ENCODE measurements at regions not wholly inside any gene's neighbourhood (a gene's known extent, or its start where the extent isn't known, plus 50 kb on each side); places are given as distances from the start of the nearest gene placed in this dataset.

DNA sequence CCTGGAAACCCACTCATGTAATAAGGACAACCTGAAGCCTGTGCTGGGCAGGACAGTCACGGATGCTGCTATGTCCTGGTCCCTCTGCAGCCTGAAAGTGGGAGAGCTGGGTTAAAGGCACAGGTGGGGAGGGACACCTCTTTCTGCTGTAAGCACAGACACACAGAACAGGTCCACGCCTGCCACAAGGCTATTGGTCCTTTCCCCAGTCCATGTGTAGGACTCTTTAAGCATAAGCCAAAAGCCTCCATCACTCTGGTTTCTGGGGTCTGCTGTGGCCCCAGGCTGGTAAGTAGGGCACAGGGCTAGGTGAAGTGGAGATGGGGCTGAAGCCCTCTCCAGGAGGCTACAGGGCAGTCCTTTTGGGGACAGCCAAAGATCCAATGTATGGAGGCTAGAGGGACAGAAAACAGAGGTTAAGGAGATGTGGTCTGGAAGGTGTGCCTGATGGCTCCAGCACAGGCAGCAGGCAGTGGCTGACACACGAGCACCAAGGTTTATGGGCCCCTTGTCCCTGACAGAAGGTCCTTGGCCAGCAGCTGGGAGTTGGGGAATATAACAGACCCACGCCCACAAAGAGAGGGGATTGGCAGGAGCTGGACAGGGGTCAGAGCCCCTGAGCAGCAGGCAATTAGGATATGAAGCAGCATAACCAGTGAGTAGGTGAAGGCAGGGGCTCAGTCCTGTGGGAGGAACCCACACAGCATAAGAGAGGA is 203.6 kb upstream of the MVB12B start:
- no peaks in the 10 kb centered on the region for H3K9me3 ChIP-seq (ENCODE audit: control insufficient read depth, low read depth, low read length)
- no peaks in the 10 kb centered on the region for H3K4me1 ChIP-seq (ENCODE audit: control insufficient read depth, insufficient read depth, low read length)
- H3K4me3 ChIP-seq (ENCODE audit: low read length) = no peak overlapping the region
- peaks cover 12% of the 10 kb centered on the region for H3K27me3 ChIP-seq (ENCODE audit: control insufficient read depth, insufficient read depth, low read length)
- no peak overlapping the region for H3K27ac ChIP-seq (ENCODE audit: low read length)
- H3K36me3 ChIP-seq (ENCODE audit: control insufficient read depth, insufficient read depth, low read length) = no peaks in the 10 kb centered on the region
- no peak for DNase-seq
- WGBS (ENCODE audit: insufficient coverage, low lambda C conversion rate) = no CpG with 5 or more reads among the region's 4 CpGs

DNA sequence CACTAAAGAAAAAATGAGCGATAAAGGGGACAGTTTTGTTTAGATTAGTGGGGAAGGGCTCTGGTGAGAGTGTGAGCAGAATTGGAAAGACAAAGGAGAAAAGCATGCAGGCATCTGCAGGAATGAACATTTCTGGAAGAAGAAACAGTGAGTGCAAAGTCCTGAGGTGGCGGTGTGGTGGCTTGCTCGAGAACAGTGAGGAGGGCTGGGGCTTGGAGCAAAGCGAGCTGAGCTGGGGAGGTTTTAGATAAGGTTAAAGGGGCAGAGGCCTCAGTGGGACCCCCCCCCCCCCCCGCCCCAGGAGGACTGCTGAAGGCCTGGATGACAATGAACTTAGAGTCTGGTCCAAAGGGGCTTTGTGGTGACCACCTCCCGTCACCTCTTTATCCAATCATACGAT is 202.7 kb upstream of the MVB12B start:
- Histone ChIP-seq H3K27ac (ENCODE audit: low read length) (no peak overlapping the region), H3K4me3 (ENCODE audit: low read length) (no peak overlapping the region), H3K36me3 (ENCODE audit: control insufficient read depth, insufficient read depth, low read length) (no peaks in the 10 kb centered on the region), H3K4me1 (ENCODE audit: control insufficient read depth, insufficient read depth, low read length) (no peaks in the 10 kb centered on the region), H3K9me3 (ENCODE audit: control insufficient read depth, low read depth, low read length) (no peaks in the 10 kb centered on the region), H3K27me3 (ENCODE audit: control insufficient read depth, insufficient read depth, low read length) (peaks cover 12% of the 10 kb centered on the region)
- 100% methylated on average over 1 of the region's 7 CpGs for WGBS (ENCODE audit: insufficient coverage, low lambda C conversion rate)
- DNase-seq = no peak

DNA sequence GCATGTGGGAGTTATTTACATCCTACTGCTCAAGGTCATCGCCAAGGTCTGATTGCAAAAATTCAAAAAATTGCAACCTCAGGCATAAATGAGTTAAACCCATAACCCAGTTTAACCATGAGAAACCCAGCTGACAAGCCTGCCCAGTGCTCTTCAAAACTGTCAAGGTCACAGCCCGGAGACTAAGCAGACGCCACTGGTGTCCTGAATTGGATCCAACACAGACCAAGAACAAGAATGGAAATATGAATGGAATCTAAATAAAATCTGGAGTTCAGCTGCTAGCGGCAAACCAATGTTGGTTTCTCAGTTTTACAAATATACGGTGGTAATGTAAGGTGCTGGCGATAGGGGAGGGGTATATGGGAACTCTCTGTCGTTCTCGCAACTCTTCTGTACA is 201.5 kb upstream of the MVB12B start:
- WGBS (ENCODE audit: insufficient coverage, low lambda C conversion rate) = no CpG with 5 or more reads among the region's 8 CpGs
- Histone ChIP-seq H3K4me3 (ENCODE audit: low read length) (no peak overlapping the region), H3K36me3 (ENCODE audit: control insufficient read depth, insufficient read depth, low read length) (no peaks in the 10 kb centered on the region), H3K4me1 (ENCODE audit: control insufficient read depth, insufficient read depth, low read length) (no peaks in the 10 kb centered on the region), H3K9me3 (ENCODE audit: control insufficient read depth, low read depth, low read length) (no peaks in the 10 kb centered on the region), H3K27ac (ENCODE audit: low read length) (no peak overlapping the region), H3K27me3 (ENCODE audit: control insufficient read depth, insufficient read depth, low read length) (peaks cover 12% of the 10 kb centered on the region)
- no peak for DNase-seq

DNA sequence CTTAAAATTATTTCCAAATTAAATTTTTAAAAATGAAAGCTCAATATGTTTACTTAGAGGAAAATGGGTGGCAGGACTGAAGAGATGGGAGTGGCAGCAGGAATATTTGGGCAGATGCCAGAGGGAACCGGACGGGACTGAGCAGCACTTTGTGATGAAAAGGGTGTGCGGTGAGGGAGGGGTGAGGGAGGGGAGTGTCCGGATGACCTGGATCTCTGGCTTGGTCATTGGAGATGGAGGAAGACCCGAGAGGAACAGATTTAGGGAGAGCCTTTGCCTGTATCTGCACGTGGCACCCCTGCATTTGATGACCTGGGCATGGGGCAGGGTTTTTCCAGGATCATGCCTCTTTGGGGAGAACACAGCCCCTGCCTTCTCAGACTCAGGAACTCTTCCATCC is 201.1 kb upstream of the MVB12B start:
- Histone ChIP-seq H3K27me3 (ENCODE audit: control insufficient read depth, insufficient read depth, low read length) (peaks cover 12% of the 10 kb centered on the region), H3K27ac (ENCODE audit: low read length) (no peak overlapping the region), H3K36me3 (ENCODE audit: control insufficient read depth, insufficient read depth, low read length) (no peaks in the 10 kb centered on the region), H3K9me3 (ENCODE audit: control insufficient read depth, low read depth, low read length) (no peaks in the 10 kb centered on the region), H3K4me1 (ENCODE audit: control insufficient read depth, insufficient read depth, low read length) (no peaks in the 10 kb centered on the region), H3K4me3 (ENCODE audit: low read length) (no peak overlapping the region)
- no CpG with 5 or more reads among the region's 6 CpGs for WGBS (ENCODE audit: insufficient coverage, low lambda C conversion rate)
- DNase-seq = no peak

DNA sequence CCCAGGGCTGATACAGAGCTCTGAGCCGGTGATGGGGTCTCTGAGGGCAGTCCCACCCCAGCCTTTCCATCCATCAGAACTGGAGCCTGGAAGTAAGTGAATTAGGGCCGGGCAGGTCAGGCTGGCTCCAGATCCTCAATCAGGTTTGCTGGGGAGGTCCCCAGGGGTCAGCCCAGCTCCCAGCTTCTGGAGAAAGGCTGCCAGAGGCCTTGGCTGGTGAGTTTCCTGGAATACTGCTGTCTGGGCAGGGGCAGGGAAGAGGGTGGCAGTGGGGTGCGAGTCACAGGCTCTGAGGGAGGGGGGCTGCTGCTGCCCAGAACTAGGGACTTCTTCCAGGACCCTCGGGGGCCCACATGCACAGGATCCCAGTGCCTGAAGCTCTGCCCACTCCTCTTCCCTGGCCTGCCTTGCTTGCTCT is 200.6 kb upstream of the MVB12B start:
- no peaks in the 10 kb centered on the region for H3K9me3 ChIP-seq (ENCODE audit: control insufficient read depth, low read depth, low read length)
- no peak overlapping the region for H3K27ac ChIP-seq (ENCODE audit: low read length)
- peaks cover 12% of the 10 kb centered on the region for H3K27me3 ChIP-seq (ENCODE audit: control insufficient read depth, insufficient read depth, low read length)
- no peaks in the 10 kb centered on the region for H3K36me3 ChIP-seq (ENCODE audit: control insufficient read depth, insufficient read depth, low read length)
- H3K4me1 ChIP-seq (ENCODE audit: control insufficient read depth, insufficient read depth, low read length) = no peaks in the 10 kb centered on the region
- DNase-seq = no peak
- no peak overlapping the region for H3K4me3 ChIP-seq (ENCODE audit: low read length)
- no CpG with 5 or more reads among the region's 4 CpGs for WGBS (ENCODE audit: insufficient coverage, low lambda C conversion rate)

DNA sequence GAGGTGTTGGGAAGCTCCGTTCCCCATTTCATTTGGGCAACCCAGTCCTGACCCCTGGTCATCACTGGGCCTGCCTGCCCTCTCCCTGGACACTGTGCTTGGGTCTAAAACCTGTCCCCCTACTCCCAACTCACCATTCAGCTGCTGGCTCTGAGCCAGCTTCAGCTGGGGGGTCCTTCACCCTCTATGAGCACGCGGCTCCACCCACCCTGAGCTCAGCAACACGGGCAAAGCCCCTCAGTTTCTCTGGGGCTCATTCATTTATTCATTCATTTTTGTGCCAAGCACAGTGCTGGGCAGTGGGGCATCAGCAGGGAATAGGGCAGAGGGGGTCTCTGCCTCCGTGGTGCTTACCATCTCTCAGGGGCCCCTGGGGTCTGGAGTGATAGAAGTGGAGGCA is 199.8 kb upstream of the MVB12B start:
- Histone ChIP-seq H3K4me3 (ENCODE audit: low read length) (no peak overlapping the region), H3K27me3 (ENCODE audit: control insufficient read depth, insufficient read depth, low read length) (peaks cover 12% of the 10 kb centered on the region), H3K9me3 (ENCODE audit: control insufficient read depth, low read depth, low read length) (no peaks in the 10 kb centered on the region), H3K36me3 (ENCODE audit: control insufficient read depth, insufficient read depth, low read length) (no peaks in the 10 kb centered on the region), H3K27ac (ENCODE audit: low read length) (no peak overlapping the region), H3K4me1 (ENCODE audit: control insufficient read depth, insufficient read depth, low read length) (no peaks in the 10 kb centered on the region)
- DNase-seq = no peak
- no CpG with 5 or more reads among the region's 5 CpGs for WGBS (ENCODE audit: insufficient coverage, low lambda C conversion rate)

DNA sequence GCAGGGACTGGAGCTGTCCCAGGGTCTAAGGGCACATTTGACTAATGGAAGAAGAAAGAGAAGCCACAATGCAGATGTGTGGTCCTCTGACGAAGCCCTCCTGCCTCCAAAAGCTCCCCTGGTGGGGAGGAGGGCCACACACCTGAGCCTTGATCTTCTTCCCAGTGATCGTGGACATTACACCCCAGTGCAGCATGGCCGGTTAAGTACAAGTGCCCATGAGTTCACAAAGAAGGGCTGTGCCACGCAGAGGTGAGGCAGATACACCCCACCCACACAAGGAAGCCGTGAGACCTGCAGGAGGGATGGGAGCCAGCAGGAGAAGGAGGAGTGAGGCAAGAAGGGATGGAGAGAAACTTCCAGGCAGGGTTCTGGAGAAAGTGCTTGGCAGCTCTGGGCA is 199.0 kb upstream of the MVB12B start:
- Histone ChIP-seq H3K27me3 (ENCODE audit: control insufficient read depth, insufficient read depth, low read length) (peaks cover 12% of the 10 kb centered on the region), H3K4me1 (ENCODE audit: control insufficient read depth, insufficient read depth, low read length) (no peaks in the 10 kb centered on the region), H3K27ac (ENCODE audit: low read length) (no peak overlapping the region), H3K4me3 (ENCODE audit: low read length) (no peak overlapping the region), H3K9me3 (ENCODE audit: control insufficient read depth, low read depth, low read length) (no peaks in the 10 kb centered on the region), H3K36me3 (ENCODE audit: control insufficient read depth, insufficient read depth, low read length) (no peaks in the 10 kb centered on the region)
- WGBS (ENCODE audit: insufficient coverage, low lambda C conversion rate) = no CpG with 5 or more reads among the region's 5 CpGs
- DNase-seq = no peak

DNA sequence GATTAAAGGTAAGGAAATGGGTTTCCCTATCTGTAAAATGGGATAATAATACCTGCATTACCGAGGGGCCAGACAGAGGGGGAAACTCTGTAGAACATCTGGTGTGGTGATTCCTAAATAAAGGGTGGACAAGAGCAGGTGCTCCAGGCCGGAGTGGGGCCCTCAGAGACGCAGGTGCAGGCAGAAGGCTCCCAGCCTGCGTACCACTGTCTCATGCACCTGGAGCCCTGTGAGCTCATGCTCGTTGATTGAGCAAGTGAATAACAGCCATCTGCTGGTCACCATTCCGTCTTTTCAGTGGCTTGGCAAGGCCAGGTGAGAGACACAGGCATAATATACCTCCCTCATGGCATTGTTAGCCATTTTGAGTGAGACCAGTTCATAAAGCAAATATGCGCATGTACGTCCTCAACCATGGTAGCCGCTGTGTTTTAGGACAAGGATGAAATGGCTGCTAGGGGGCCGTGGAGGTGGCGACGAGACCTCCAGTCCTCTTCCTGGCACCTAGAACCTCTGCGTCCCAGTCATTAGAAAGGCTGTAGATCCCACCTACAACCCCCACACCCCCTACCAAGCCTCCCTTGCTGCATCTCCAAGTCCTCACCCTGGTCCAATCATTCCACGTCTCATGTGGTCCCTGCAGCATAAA is 198.0 kb upstream of the MVB12B start:
- H3K4me1 ChIP-seq (ENCODE audit: control insufficient read depth, insufficient read depth, low read length) = no peaks in the 10 kb centered on the region
- H3K27me3 ChIP-seq (ENCODE audit: control insufficient read depth, insufficient read depth, low read length) = peaks cover 7% of the 10 kb centered on the region
- H3K36me3 ChIP-seq (ENCODE audit: control insufficient read depth, insufficient read depth, low read length) = no peaks in the 10 kb centered on the region
- H3K9me3 ChIP-seq (ENCODE audit: control insufficient read depth, low read depth, low read length) = no peaks in the 10 kb centered on the region
- WGBS (ENCODE audit: insufficient coverage, low lambda C conversion rate) = no CpG with 5 or more reads among the region's 14 CpGs
- no peak for DNase-seq
- no peak overlapping the region for H3K4me3 ChIP-seq (ENCODE audit: low read length)
- H3K27ac ChIP-seq (ENCODE audit: low read length) = no peak overlapping the region

DNA sequence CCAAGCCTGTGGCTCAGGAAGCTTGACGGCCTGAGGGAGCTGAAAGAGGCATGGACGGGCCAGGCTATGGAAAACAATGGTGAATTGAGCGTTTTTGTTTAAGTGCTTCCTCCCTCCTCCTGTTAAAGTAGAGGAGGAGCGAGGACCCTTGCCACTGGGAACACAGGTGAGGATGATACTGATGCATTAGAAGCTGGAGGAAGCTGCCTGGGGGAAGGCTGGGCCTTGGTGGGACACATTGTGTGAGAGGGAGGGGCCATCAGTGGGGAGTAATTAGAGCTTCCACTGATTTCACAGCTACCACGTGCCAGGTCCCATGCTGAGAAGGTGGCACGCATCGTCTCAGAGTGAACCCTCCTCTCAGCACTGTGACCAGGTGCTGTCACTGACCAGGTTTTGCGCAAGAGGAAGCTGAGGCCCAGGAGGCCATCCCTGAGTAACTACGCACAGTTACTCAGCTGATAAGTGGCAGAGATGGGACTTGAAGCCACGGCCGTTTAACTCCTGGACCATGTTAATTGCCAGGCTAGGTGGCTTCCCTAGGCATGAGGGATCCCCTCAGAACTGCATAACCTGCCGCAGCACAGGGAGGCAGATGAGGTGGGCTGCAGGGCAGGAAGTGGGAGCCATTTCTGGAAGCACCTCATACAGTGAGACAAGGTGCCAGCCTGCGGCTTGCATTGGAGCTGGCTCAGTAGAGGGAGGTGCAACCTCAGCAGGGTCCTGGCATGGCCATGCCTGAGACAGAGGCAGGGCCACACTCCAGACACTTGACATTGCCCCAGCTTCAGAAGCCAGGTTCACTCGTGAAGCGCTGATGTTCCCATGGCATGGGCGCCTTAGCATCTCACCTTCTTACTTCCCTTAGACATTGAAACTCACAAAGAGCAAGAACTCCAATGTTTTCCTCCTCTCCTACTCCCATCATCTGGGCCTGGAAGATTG is 195.3 kb upstream of the MVB12B start:
- WGBS (ENCODE audit: insufficient coverage, low lambda C conversion rate) = no CpG with 5 or more reads among the region's 16 CpGs
- peaks cover 2% of the 10 kb centered on the region for H3K27me3 ChIP-seq (ENCODE audit: control insufficient read depth, insufficient read depth, low read length)
- H3K4me1 ChIP-seq (ENCODE audit: control insufficient read depth, insufficient read depth, low read length) = no peaks in the 10 kb centered on the region
- no peaks in the 10 kb centered on the region for H3K36me3 ChIP-seq (ENCODE audit: control insufficient read depth, insufficient read depth, low read length)
- no peaks in the 10 kb centered on the region for H3K9me3 ChIP-seq (ENCODE audit: control insufficient read depth, low read depth, low read length)
- no peak overlapping the region for H3K27ac ChIP-seq (ENCODE audit: low read length)
- no peak for DNase-seq
- no peak overlapping the region for H3K4me3 ChIP-seq (ENCODE audit: low read length)

DNA sequence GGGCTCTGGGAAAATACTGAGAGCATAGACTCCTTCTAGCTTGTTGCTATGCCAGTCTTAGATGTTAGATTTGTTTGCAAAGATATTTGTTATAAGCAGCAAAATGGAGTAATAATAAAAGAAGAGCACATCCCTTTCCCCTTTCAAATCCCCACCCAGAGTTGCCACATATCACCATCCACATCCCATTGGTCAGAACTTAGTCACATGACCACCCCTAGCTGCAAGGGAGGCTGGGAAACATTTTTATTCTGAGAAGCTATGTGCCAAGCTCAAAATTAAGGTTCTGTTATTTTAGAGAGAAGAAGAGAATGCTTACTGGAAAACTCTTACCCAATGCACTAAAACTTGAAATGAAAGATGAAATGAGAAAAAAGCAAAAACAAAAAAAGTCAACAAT is 193.9 kb upstream of the MVB12B start:
- Histone ChIP-seq H3K4me3 (ENCODE audit: low read length) (no peak overlapping the region), H3K27ac (ENCODE audit: low read length) (no peak overlapping the region), H3K27me3 (ENCODE audit: control insufficient read depth, insufficient read depth, low read length) (peaks cover 2% of the 10 kb centered on the region), H3K4me1 (ENCODE audit: control insufficient read depth, insufficient read depth, low read length) (no peaks in the 10 kb centered on the region), H3K36me3 (ENCODE audit: control insufficient read depth, insufficient read depth, low read length) (no peaks in the 10 kb centered on the region), H3K9me3 (ENCODE audit: control insufficient read depth, low read depth, low read length) (no peaks in the 10 kb centered on the region)
- DNase-seq = no peak
